ENCODE measurements at regions not wholly inside any gene's neighbourhood (a gene's known extent, or its start where the extent isn't known, plus 50 kb on each side); places are given as distances from the start of the nearest gene placed in this dataset.
"Not testable (repeated sequence)": the region's sequence is repeated elsewhere in the genome, so short reads cannot be mapped to it uniquely, and the experiment has no call there.

DNA sequence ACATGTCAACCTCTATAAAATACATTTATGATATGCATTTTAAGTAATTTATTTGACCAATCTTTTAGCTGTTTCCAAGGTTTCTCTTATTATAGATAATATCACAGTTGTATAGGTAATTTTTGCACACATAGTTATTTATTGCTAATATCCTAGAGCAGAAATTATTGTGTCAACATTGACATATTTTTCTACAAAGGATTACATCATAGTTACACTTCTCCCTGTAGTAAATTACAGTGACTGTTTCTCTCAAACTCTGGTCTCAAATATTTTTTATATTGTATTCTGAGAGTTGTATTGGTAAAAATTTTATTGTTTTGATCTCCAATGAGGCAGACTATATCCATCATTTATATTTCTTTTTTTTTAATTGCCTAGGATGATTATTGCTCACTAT lies 714.4 kb upstream of the CDH6 start:
- Mint-ChIP-seq H3K27ac (no peak overlapping the region), H3K4me1 (no peaks in the 10 kb centered on the region), H3K9me3 (peaks cover 25% of the 10 kb centered on the region), H3K36me3 (ENCODE audit: low read depth) (no peaks in the 10 kb centered on the region), H3K4me3 (no peak overlapping the region), H3K27me3 (ENCODE audit: low read depth) (no peaks in the 10 kb centered on the region)
- TF ChIP-seq, protein P1, sequence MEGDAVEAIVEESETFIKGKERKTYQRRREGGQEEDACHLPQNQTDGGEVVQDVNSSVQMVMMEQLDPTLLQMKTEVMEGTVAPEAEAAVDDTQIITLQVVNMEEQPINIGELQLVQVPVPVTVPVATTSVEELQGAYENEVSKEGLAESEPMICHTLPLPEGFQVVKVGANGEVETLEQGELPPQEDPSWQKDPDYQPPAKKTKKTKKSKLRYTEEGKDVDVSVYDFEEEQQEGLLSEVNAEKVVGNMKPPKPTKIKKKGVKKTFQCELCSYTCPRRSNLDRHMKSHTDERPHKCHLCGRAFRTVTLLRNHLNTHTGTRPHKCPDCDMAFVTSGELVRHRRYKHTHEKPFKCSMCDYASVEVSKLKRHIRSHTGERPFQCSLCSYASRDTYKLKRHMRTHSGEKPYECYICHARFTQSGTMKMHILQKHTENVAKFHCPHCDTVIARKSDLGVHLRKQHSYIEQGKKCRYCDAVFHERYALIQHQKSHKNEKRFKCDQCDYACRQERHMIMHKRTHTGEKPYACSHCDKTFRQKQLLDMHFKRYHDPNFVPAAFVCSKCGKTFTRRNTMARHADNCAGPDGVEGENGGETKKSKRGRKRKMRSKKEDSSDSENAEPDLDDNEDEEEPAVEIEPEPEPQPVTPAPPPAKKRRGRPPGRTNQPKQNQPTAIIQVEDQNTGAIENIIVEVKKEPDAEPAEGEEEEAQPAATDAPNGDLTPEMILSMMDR (IDR thresholded peaks at IDR 0.05; ENCODE audit: unreplicated experiment in 3 of 3): no peak

DNA sequence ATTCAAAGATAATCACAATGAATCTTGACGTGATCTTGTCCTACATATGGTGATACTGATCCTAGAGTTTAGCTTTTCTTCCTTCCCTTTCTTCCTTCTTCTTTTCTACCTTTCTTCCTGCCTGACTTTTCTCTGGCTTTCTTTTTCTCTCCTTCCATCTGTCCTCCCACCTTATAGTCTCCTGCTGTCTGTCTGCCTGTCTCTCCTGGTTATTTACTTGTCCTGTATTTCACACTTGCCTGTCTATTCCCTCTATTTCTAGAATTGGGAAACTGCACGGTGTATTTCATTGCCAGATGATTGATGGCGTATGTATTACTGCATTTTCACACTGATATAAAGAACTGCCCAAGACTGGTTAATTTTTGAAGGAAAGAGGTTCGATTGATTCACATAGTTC lies 718.1 kb upstream of the CDH6 start:
- TF ChIP-seq, protein P1 (IDR thresholded peaks at IDR 0.05; ENCODE audit: unreplicated experiment in 3 of 3): no peak
- Mint-ChIP-seq H3K4me3 (no peak overlapping the region), H3K27ac (no peak overlapping the region), H3K27me3 (ENCODE audit: low read depth) (no peaks in the 10 kb centered on the region), H3K9me3 (peaks cover 25% of the 10 kb centered on the region), H3K36me3 (ENCODE audit: low read depth) (no peaks in the 10 kb centered on the region), H3K4me1 (no peaks in the 10 kb centered on the region)

DNA sequence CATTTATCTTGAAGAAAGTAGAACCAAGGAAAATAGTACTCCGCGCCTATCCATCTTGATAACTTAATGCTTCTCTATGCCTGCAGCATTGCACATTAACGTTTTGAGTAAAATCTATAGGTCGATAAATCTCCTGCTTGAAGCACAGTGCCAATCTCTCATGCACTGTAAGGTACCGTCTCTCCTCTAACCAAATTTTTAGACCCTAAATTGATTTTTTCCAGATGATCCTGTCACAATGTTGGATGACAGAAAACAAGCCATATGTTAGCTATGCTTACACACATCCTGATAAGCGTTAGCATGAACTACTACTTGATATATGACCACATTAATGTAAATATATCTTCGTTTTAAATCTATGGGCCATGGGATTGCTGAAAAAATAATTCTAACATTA lies 723.8 kb upstream of the CDH6 start:
- H3K4me1 Mint-ChIP-seq: no peaks in the 10 kb centered on the region
- no peak overlapping the region for H3K4me3 Mint-ChIP-seq
- H3K27me3 Mint-ChIP-seq (ENCODE audit: low read depth): no peaks in the 10 kb centered on the region
- peaks cover 6% of the 10 kb centered on the region for H3K9me3 Mint-ChIP-seq
- TF ChIP-seq, protein P1 (IDR thresholded peaks at IDR 0.05; ENCODE audit: unreplicated experiment in 3 of 3): no peak
- no peaks in the 10 kb centered on the region for H3K36me3 Mint-ChIP-seq (ENCODE audit: low read depth)
- H3K27ac Mint-ChIP-seq: no peak overlapping the region

DNA sequence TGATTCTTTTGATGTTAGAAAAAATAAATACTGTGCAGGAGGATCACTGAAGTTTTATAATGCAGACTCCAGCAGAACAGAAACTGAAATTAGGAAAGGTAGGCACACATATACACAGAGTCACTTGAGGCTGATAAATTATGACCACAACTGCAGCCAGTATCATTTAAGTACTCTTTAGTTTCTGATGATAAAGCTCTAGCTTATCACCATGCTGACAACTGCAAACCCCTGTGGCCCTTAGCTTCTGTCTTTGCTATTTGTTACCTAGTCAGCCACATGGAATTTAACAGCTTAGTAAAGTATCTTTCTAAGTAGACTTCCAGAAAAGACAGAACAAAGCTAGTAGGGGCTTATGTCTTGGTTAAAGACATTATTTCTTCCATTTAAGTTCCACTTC lies 734.8 kb upstream of the CDH6 start:
- TF ChIP-seq, protein P1 (IDR thresholded peaks at IDR 0.05; ENCODE audit: unreplicated experiment in 3 of 3): no peak
- no peaks in the 10 kb centered on the region for H3K9me3 Mint-ChIP-seq
- H3K36me3 Mint-ChIP-seq (ENCODE audit: low read depth): no peaks in the 10 kb centered on the region
- H3K4me3 Mint-ChIP-seq: no peak overlapping the region
- no peak overlapping the region for H3K27ac Mint-ChIP-seq
- no peaks in the 10 kb centered on the region for H3K4me1 Mint-ChIP-seq
- H3K27me3 Mint-ChIP-seq (ENCODE audit: low read depth): no peaks in the 10 kb centered on the region

DNA sequence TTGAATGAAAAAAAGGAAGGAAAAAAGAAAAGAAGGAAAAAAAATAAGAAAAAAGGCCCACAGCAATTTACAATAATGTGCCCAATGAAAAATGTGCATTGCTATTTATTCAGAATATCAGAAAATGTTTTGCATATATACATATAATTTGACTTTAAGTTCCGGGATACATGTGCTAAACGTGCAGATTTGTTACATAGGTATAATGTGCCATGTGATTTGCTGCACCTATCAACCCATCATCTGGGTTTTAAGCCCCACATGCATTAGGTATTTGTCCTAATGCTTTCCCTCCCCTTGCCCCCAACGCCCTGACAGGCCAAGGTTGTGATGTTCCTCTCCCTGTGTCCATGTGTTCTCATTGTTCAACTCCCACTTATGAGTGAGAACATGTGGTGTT lies 738.0 kb upstream of the CDH6 start:
- H3K4me1 Mint-ChIP-seq; H3K27me3 Mint-ChIP-seq (ENCODE audit: low read depth); H3K9me3 Mint-ChIP-seq; H3K4me3 Mint-ChIP-seq; H3K36me3 Mint-ChIP-seq (ENCODE audit: low read depth); H3K27ac Mint-ChIP-seq: not testable (repeated sequence)

DNA sequence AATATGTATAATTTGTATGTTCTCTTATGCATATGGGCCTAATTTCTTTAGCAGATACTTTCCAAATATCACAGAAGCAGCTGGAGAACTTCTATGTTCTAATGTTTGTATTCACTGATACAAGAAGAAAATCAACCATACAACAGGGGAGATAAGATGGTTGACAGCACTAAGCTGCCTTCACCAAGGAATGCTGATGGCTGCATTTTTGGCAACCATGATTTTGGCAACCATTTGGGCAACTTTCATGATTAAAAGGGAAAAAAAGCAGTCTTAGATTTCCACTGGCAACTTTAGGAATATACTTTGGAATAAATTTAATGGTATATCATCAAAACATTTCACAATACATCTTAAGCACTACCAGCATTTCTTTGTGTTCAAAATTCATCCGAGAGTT lies 740.3 kb upstream of the CDH6 start:
- Mint-ChIP-seq H3K4me1 (no peaks in the 10 kb centered on the region), H3K9me3 (no peaks in the 10 kb centered on the region)

More for the DNA sequence above, 740.3 kb upstream of the CDH6 start:
- H3K4me3 Mint-ChIP-seq: no peak overlapping the region
- H3K27ac Mint-ChIP-seq: no peak overlapping the region
- no peaks in the 10 kb centered on the region for H3K27me3 Mint-ChIP-seq (ENCODE audit: low read depth)
- TF ChIP-seq, protein P1 (IDR thresholded peaks at IDR 0.05; ENCODE audit: unreplicated experiment in 3 of 3): no peak
- H3K36me3 Mint-ChIP-seq (ENCODE audit: low read depth): no peaks in the 10 kb centered on the region

Data from nephron (organoid).